NCI-H774 (cell line): ENCODE measurements at regions not wholly inside any gene's neighbourhood (a gene's known extent, or its start where the extent isn't known, plus 50 kb on each side); places are given as distances from the start of the nearest gene placed in this dataset.

ENCODE experiments used
- DNase-seq: peaks from one replicate; lab custom pipeline; 2025; lab: John Stamatoyannopoulos, UW

GRCh38 chr9:82498541-82499317 is 510.2 kb downstream of the SPATA31D1 start:
- DNase-seq: no peak

- DNase-seq: no peak
Observed at GRCh38 chr9:82499337-82499736, 510.8 kb downstream of the SPATA31D1 start.

- DNase-seq: no peak
Observed at GRCh38 chr9:82504620-82505019, 516.0 kb downstream of the SPATA31D1 start.

GRCh38 chr9:82511626-82512025 is 523.1 kb downstream of the SPATA31D1 start:
- no peak for DNase-seq

GRCh38 chr9:82512728-82513127 is 524.2 kb downstream of the SPATA31D1 start:
- no peak for DNase-seq

GRCh38 chr9:82513242-82513751 is 524.7 kb downstream of the SPATA31D1 start:
- DNase-seq: no peak

GRCh38 chr9:82513976-82514735 is 525.6 kb downstream of the SPATA31D1 start:
- no peak for DNase-seq

- no peak for DNase-seq
Observed at GRCh38 chr9:82518868-82519267, 530.3 kb downstream of the SPATA31D1 start.

- no peak for DNase-seq
Observed at GRCh38 chr9:82519332-82519731, 530.8 kb downstream of the SPATA31D1 start.

- no peak for DNase-seq
Observed at GRCh38 chr9:82524407-82524806, 535.8 kb downstream of the SPATA31D1 start.

GRCh38 chr9:82526577-82526976 is 536.4 kb downstream of the RASEF start:
- no peak for DNase-seq

- DNase-seq: no peak
Observed at GRCh38 chr9:82531795-82532194, 531.1 kb downstream of the RASEF start.

GRCh38 chr9:82532504-82533180 is 530.3 kb downstream of the RASEF start:
- DNase-seq: peak; percentile 8

- no peak for DNase-seq
Observed at GRCh38 chr9:82535432-82535998, 527.4 kb downstream of the RASEF start.

GRCh38 chr9:82538634-82539033 is 524.3 kb downstream of the RASEF start:
- DNase-seq: no peak

GRCh38 chr9:82539146-82539545 is 523.8 kb downstream of the RASEF start:
- no peak for DNase-seq

- DNase-seq: no peak
Observed at GRCh38 chr9:82539856-82540579, 522.9 kb downstream of the RASEF start.

GRCh38 chr9:82543726-82544125 is 519.2 kb downstream of the RASEF start:
- no peak for DNase-seq

GRCh38 chr9:82546136-82546535 is 516.8 kb downstream of the RASEF start:
- no peak for DNase-seq

GRCh38 chr9:82547995-82548394 is 514.9 kb downstream of the RASEF start:
- DNase-seq: no peak

GRCh38 chr9:82549174-82549821 is 513.6 kb downstream of the RASEF start:
- no peak for DNase-seq
